SK-N-MC (cell line): ENCODE measurements at regions not wholly inside any gene's neighbourhood (a gene's known extent, or its start where the extent isn't known, plus 50 kb on each side); places are given as distances from the start of the nearest gene placed in this dataset.
A peak's percentile ranks its signal among the peaks of the same experiment; 100 is the strongest.
"Not testable (repeated sequence)": the region's sequence is repeated elsewhere in the genome, so short reads cannot be mapped to it uniquely, and the experiment has no call there.

Experiments
- DNase-seq: peaks from one replicate; pipeline ENCODE4 v3.0.0-alpha.2; 2011; ENCODE audit warnings: low read depth, low spot score
- H3K27ac ChIP-seq: fragments of 200-600 bp; sonication (generic); 2 replicates; pipeline ENCODE4 v1.5.1; 2016; ENCODE audit warnings: mixed run types
- H3K36me3 ChIP-seq: fragments of 200-600 bp; sonication (generic); 2 replicates; pipeline ENCODE4 v1.6.1; 2017; ENCODE audit warnings: antibody characterized with exemption, low read length, mixed read lengths; ENCODE audit not compliant: insufficient read depth
- H3K4me3 ChIP-seq: fragments of 200-600 bp; sonication (generic); 2 replicates; pipeline ENCODE4 v1.5.1; 2016
- H3K9ac ChIP-seq: fragments of 200-600 bp; sonication (generic); 2 replicates; pipeline ENCODE4 v1.8.0; 2017; ENCODE audit warnings: mixed run types, mixed read lengths; ENCODE audit not compliant: insufficient read length
- H3K9me3 ChIP-seq: fragments of 200-600 bp; sonication (generic); 2 replicates; pipeline ENCODE4 v1.6.1; 2017; ENCODE audit warnings: low read depth, mild to moderate bottlenecking, antibody characterized with exemption, low read length, moderate library complexity, mixed read lengths
- EZH2 ChIP-seq: fragments of 200-600 bp; sonication (generic); IDR thresholded peaks from one replicate; pipeline ENCODE4 v1.6.1; 2017; ENCODE audit warnings: antibody characterized with exemption
- FOXP2 ChIP-seq: optimal IDR thresholded peaks from 2 replicates; pipeline ENCODE3; 2011; ENCODE audit warnings: mild to moderate bottlenecking, moderate library complexity; ENCODE audit not compliant: insufficient read depth; ENCODE audit errors: extremely low read length, control extremely low read depth
- POLR2AphosphoS5 ChIP-seq: IDR thresholded peaks from 2 replicates; pipeline ENCODE4 v1.6.1; 2012; ENCODE audit warnings: mild to moderate bottlenecking, low read depth, low read length, borderline replicate concordance

- no peak for DNase-seq
- peak overlapping the region; percentile 57 for H3K4me3 ChIP-seq
Observed at GRCh38 chrX:87900320-87900908, 382.8 kb downstream of the KLHL4 start.

GRCh38 chrX:87901060-87901459 is 383.5 kb downstream of the KLHL4 start:
- Histone ChIP-seq H3K9me3 (no peaks in the 10 kb centered on the region), H3K36me3 (no peaks in the 10 kb centered on the region), H3K4me3 (peak overlapping the region; percentile 57), H3K9ac (no peak overlapping the region), H3K27ac (no peak overlapping the region)
- DNase-seq, result no peak
- no peak for TF ChIP-seq FOXP2
- TF ChIP-seq POLR2AphosphoS5, result no peak
- no peak for TF ChIP-seq EZH2

More at GRCh38 chrX:87900320-87900908, 382.8 kb downstream of the KLHL4 start:
- H3K27ac ChIP-seq, result no peak overlapping the region
- H3K36me3 ChIP-seq, result no peaks in the 10 kb centered on the region
- no peak overlapping the region for H3K9ac ChIP-seq
- H3K9me3 ChIP-seq, result no peaks in the 10 kb centered on the region
- TF ChIP-seq POLR2AphosphoS5 (no peak), FOXP2 (no peak), EZH2 (no peak)

- no peak overlapping the region for H3K9ac ChIP-seq
- no peaks in the 10 kb centered on the region for H3K36me3 ChIP-seq
- no peak overlapping the region for H3K4me3 ChIP-seq
- no peak for TF ChIP-seq POLR2AphosphoS5
- no peak for TF ChIP-seq FOXP2
- TF ChIP-seq EZH2, result no peak
- no peak for DNase-seq
- no peak overlapping the region for H3K27ac ChIP-seq
- H3K9me3 ChIP-seq, result no peaks in the 10 kb centered on the region
Observed at GRCh38 chrX:87914726-87915125, 397.1 kb downstream of the KLHL4 start.

GRCh38 chrX:87924619-87925018 is 407.0 kb downstream of the KLHL4 start:
- DNase-seq, result no peak
- TF ChIP-seq EZH2, result no peak
- no peak for TF ChIP-seq FOXP2
- no peak for TF ChIP-seq POLR2AphosphoS5
- Histone ChIP-seq H3K27ac (no peak overlapping the region), H3K36me3 (no peaks in the 10 kb centered on the region), H3K9ac (no peak overlapping the region), H3K4me3 (no peak overlapping the region), H3K9me3 (no peaks in the 10 kb centered on the region)

- H3K9me3 ChIP-seq, result no peaks in the 10 kb centered on the region
- H3K27ac ChIP-seq, result no peak overlapping the region
- no peak for DNase-seq
- no peak overlapping the region for H3K9ac ChIP-seq
- no peaks in the 10 kb centered on the region for H3K36me3 ChIP-seq
- no peak overlapping the region for H3K4me3 ChIP-seq
- TF ChIP-seq POLR2AphosphoS5, result no peak
- no peak for TF ChIP-seq EZH2
- no peak for TF ChIP-seq FOXP2
Observed at GRCh38 chrX:87941841-87942240, 424.2 kb downstream of the KLHL4 start.

GRCh38 chrX:87961471-87961870 is 443.9 kb downstream of the KLHL4 start:
- DNase-seq, result no peak
- Histone ChIP-seq H3K36me3 (no peaks in the 10 kb centered on the region), H3K27ac (no peak overlapping the region), H3K9me3 (no peaks in the 10 kb centered on the region), H3K9ac (no peak overlapping the region), H3K4me3 (no peak overlapping the region)
- TF ChIP-seq POLR2AphosphoS5 (no peak), FOXP2 (no peak), EZH2 (no peak)

- Histone ChIP-seq H3K9ac (no peak overlapping the region), H3K36me3 (no peaks in the 10 kb centered on the region), H3K4me3 (no peak overlapping the region), H3K27ac (no peak overlapping the region), H3K9me3 (no peaks in the 10 kb centered on the region)
- TF ChIP-seq FOXP2 (no peak), POLR2AphosphoS5 (no peak), EZH2 (no peak)
- no peak for DNase-seq
Observed at GRCh38 chrX:87968118-87968517, 450.5 kb downstream of the KLHL4 start.

- not testable (repeated sequence) for H3K4me3 ChIP-seq, H3K36me3 ChIP-seq, DNase-seq, H3K9ac ChIP-seq, H3K27ac ChIP-seq, H3K9me3 ChIP-seq
Observed at GRCh38 chrX:87972121-87972520, 454.5 kb downstream of the KLHL4 start.

GRCh38 chrX:87975365-87975764 is 457.8 kb downstream of the KLHL4 start:
- no peak for DNase-seq
- Histone ChIP-seq H3K36me3 (no peaks in the 10 kb centered on the region), H3K9me3 (no peaks in the 10 kb centered on the region), H3K9ac (no peak overlapping the region), H3K4me3 (no peak overlapping the region), H3K27ac (no peak overlapping the region)
- TF ChIP-seq EZH2, result no peak
- no peak for TF ChIP-seq POLR2AphosphoS5
- no peak for TF ChIP-seq FOXP2

- not testable (repeated sequence) for H3K36me3 ChIP-seq, DNase-seq, H3K27ac ChIP-seq, H3K9ac ChIP-seq, H3K9me3 ChIP-seq, H3K4me3 ChIP-seq
Observed at GRCh38 chrX:88007873-88008272, 490.3 kb downstream of the KLHL4 start.
